GF-D8 (cell line): ENCODE measurements at regions not wholly inside any gene's neighbourhood (a gene's known extent, or its start where the extent isn't known, plus 50 kb on each side); places are given as distances from the start of the nearest gene placed in this dataset.
"Not testable (repeated sequence)": the region's sequence is repeated elsewhere in the genome, so short reads cannot be mapped to it uniquely, and the experiment has no call there.

Experiments used
- DNase-seq: peaks from one replicate; lab custom pipeline; 2025; lab: John Stamatoyannopoulos, UW

GRCh38 chr4:91653067-91653466 is 650.7 kb upstream of the GRID2 start:
- DNase-seq = no peak

- DNase-seq = no peak
These were observed 622.7 kb upstream of the GRID2 start for GRCh38 chr4:91681091-91681490.

- no peak for DNase-seq
These were observed 622.2 kb upstream of the GRID2 start for GRCh38 chr4:91681544-91681943.

- DNase-seq = no peak
These were observed 618.8 kb upstream of the GRID2 start for GRCh38 chr4:91684955-91685354.

GRCh38 chr4:91688413-91688812 is 615.4 kb upstream of the GRID2 start:
- no peak for DNase-seq

GRCh38 chr4:91699691-91700090 is 604.1 kb upstream of the GRID2 start:
- not testable (repeated sequence) for DNase-seq

- no peak for DNase-seq
These were observed 573.9 kb upstream of the GRID2 start for GRCh38 chr4:91729851-91730250.

- DNase-seq = no peak
These were observed 569.1 kb upstream of the GRID2 start for GRCh38 chr4:91734682-91735081.

GRCh38 chr4:91738831-91739230 is 564.9 kb upstream of the GRID2 start:
- DNase-seq = not testable (repeated sequence)

- no peak for DNase-seq
These were observed 557.2 kb upstream of the GRID2 start for GRCh38 chr4:91746551-91746950.

- DNase-seq = no peak
These were observed 551.8 kb upstream of the GRID2 start for GRCh38 chr4:91751961-91752360.

GRCh38 chr4:91754716-91755115 is 549.0 kb upstream of the GRID2 start:
- DNase-seq = no peak

GRCh38 chr4:91758487-91758886 is 545.3 kb upstream of the GRID2 start:
- DNase-seq = no peak

GRCh38 chr4:91764085-91764484 is 539.7 kb upstream of the GRID2 start:
- no peak for DNase-seq

- DNase-seq = no peak
These were observed 533.9 kb upstream of the GRID2 start for GRCh38 chr4:91769912-91770311.

- DNase-seq = not testable (repeated sequence)
These were observed 512.1 kb upstream of the GRID2 start for GRCh38 chr4:91791631-91792030.

- DNase-seq = no peak
These were observed 507.8 kb upstream of the GRID2 start for GRCh38 chr4:91795947-91796346.

GRCh38 chr4:91812319-91812718 is 491.4 kb upstream of the GRID2 start:
- DNase-seq = no peak

GRCh38 chr4:91824773-91825172 is 479.0 kb upstream of the GRID2 start:
- DNase-seq = no peak

GRCh38 chr4:91826186-91826585 is 477.6 kb upstream of the GRID2 start:
- DNase-seq = no peak

- DNase-seq = no peak
These were observed 475.9 kb upstream of the GRID2 start for GRCh38 chr4:91827914-91828313.

GRCh38 chr4:91829531-91829930 is 474.2 kb upstream of the GRID2 start:
- no peak for DNase-seq

GRCh38 chr4:91830681-91831395 is 472.9 kb upstream of the GRID2 start:
- DNase-seq = no peak

- no peak for DNase-seq
These were observed 466.1 kb upstream of the GRID2 start for GRCh38 chr4:91837608-91838029.
